K562 (cell line): ENCODE measurements at regions not wholly inside any gene's neighbourhood (a gene's known extent, or its start where the extent isn't known, plus 50 kb on each side); places are given as distances from the start of the nearest gene placed in this dataset.

Experiments
- ATAC-seq: fragments of 200-7000 bp; cut with Tn5 transposase; 3 replicates; pipeline ENCODE4 v1.9.1; 2020; ENCODE audit warnings: moderate library complexity
- BruUV-seq: library from RNA; stranded (reverse); fragments of 400-500 nt; replicated peaks from 2 replicates; lab custom pipeline; 2021; lab: Mats Ljungman, UMichigan
- CTCF ChIA-PET: fragments of 300-600 bp; formaldehyde crosslinking; extraction: SDS; loops from one replicate; lab custom pipeline; 2021; ENCODE audit warnings: low intra/inter-chr PET ratio; lab: Yijun Ruan, JAX
- POLR2A ChIA-PET: fragments of 300-600, 350-650 bp; sonication (Branson Sonifier 250); formaldehyde crosslinking; extraction: SDS; loops from one replicate; lab custom pipeline; 2021; ENCODE audit warnings: antibody characterized with exemption, inconsistent platforms; lab: Yijun Ruan, JAX
- DNase-seq, 4 experiments: peaks; one replicate each; pipeline versions ENCODE4 v3.0.0 to v3.0.0-alpha.2; 2011 to 2018; ENCODE audit warnings: low spot score in 3 of 4, mixed read lengths in 3 of 4; ENCODE audit errors: extremely low read depth in 1 of 4
- FAIRE-seq: peaks from 2 replicates; lab custom pipeline; 2011; peaks lifted over from hg19 to GRCh38; lab: Jason Lieb, UNC
- H2AFZ ChIP-seq: 2 replicates; pipeline ENCODE4 v1.6.0; 2011; ENCODE audit warnings: low read depth, low read length, control low read depth, inconsistent platforms
- H3K27ac ChIP-seq: fragments of 200-600 bp; 3 replicates; pipeline ENCODE4 v1.8.0; 2011; ENCODE audit warnings: low read depth, mild to moderate bottlenecking, control low read depth, inconsistent platforms, low read length, moderate library complexity, mixed read lengths; ENCODE audit errors: extremely low read depth
- H3K27me3 ChIP-seq, 2 experiments: fragments of 300-600 bp in 1 of 2; 2 replicates in 1 of 2; 3 replicates in 1 of 2; pipeline versions ENCODE4 v1.6.0 to v1.8.0; 2011; ENCODE audit warnings: inconsistent platforms in 2 of 2, low read length in 2 of 2, mild to moderate bottlenecking in 1 of 2, mixed read lengths in 1 of 2, moderate library complexity in 1 of 2; ENCODE audit not compliant: control insufficient read depth in 2 of 2, insufficient read depth in 2 of 2
- H3K36me3 ChIP-seq: fragments of 300-600 bp; 3 replicates; pipeline ENCODE4 v1.8.0; 2011; ENCODE audit warnings: mild to moderate bottlenecking, low read length, inconsistent platforms; ENCODE audit not compliant: control insufficient read depth, insufficient read depth
- H3K4me1 ChIP-seq, 2 experiments: fragments of 200-600 bp in 1 of 2; replicated peaks in 1 of 2; 2 replicates in 1 of 2; 3 replicates in 1 of 2; pipeline versions ENCODE4 v1.5.1 to v1.8.0; 2011; ENCODE audit warnings: inconsistent platforms in 2 of 2, low read length in 2 of 2, mild to moderate bottlenecking in 1 of 2, mixed read lengths in 1 of 2, moderate library complexity in 1 of 2; ENCODE audit not compliant: control insufficient read depth in 2 of 2, insufficient read depth in 2 of 2
- H3K4me2 ChIP-seq: 2 replicates; pipeline ENCODE4 v1.6.1; 2011; ENCODE audit warnings: low read length, control low read depth, inconsistent platforms, mixed read lengths; ENCODE audit not compliant: insufficient read depth
- H3K4me3 ChIP-seq: fragments of 200-600 bp; sonication (generic), shearing (Covaris generic); 2 replicates; pipeline ENCODE4 v1.5.1; 2016; ENCODE audit warnings: control low read depth, inconsistent platforms
- H3K79me2 ChIP-seq: fragments of 200-600 bp; 3 replicates; pipeline ENCODE4 v1.8.0; 2011; ENCODE audit warnings: low read length, inconsistent platforms; ENCODE audit not compliant: control insufficient read depth, insufficient read depth
- H3K9ac ChIP-seq, 2 experiments: 2 replicates each; pipeline versions ENCODE4 v1.6.0 to v1.6.1; 2011; ENCODE audit warnings: low read depth in 2 of 2, low read length in 2 of 2, control low read depth in 1 of 2, inconsistent platforms in 1 of 2, mild to moderate bottlenecking in 1 of 2, mixed read lengths in 1 of 2; ENCODE audit not compliant: insufficient read depth in 1 of 2
- H3K9me1 ChIP-seq: one replicate; pipeline ENCODE4 v1.6.0; 2011; ENCODE audit warnings: inconsistent platforms, mild to moderate bottlenecking, low read length, moderate library complexity; ENCODE audit not compliant: control insufficient read depth, insufficient read depth
- H3K9me3 ChIP-seq: replicated peaks from 2 replicates; pipeline ENCODE4 v1.5.1; 2011; ENCODE audit warnings: low read depth, low read length, inconsistent platforms; ENCODE audit not compliant: control insufficient read depth, insufficient read depth
- H4K20me1 ChIP-seq: replicated peaks from 2 replicates; pipeline ENCODE4 v1.6.1; 2011; ENCODE audit warnings: low read length, inconsistent platforms, mixed read lengths; ENCODE audit not compliant: control insufficient read depth, insufficient read depth
- ARID4B ChIP-seq: sonication (generic); formaldehyde crosslinking; IDR thresholded peaks from 2 replicates; pipeline ENCODE4 v1.8.0; 2022; ENCODE audit warnings: mild to moderate bottlenecking, missing genetic modification reagents
- FOXJ3 ChIP-seq: sonication (generic); formaldehyde crosslinking; IDR thresholded peaks from 2 replicates; pipeline ENCODE4 v1.4.0; 2020; ENCODE audit warnings: mild to moderate bottlenecking, missing genetic modification reagents
- GABPB1 ChIP-seq: sonication (generic); formaldehyde crosslinking; IDR thresholded peaks from 2 replicates; pipeline ENCODE4 v1.8.0; 2022; ENCODE audit warnings: mild to moderate bottlenecking, missing genetic modification reagents
- IFI16 ChIP-seq: fragments of 250-450 bp; sonication (Bioruptor Pico); IDR thresholded peaks from 2 replicates; pipeline ENCODE4 v2.1.2; 2022; ENCODE audit warnings: mild to moderate bottlenecking, inconsistent platforms
- MTA3 ChIP-seq: fragments of 450-650 bp; formaldehyde crosslinking; IDR thresholded peaks from 2 replicates; pipeline ENCODE4 v1.6.1; 2017; ENCODE audit warnings: mild to moderate bottlenecking, borderline replicate concordance
- NFRKB ChIP-seq: fragments of 450-650 bp; IDR thresholded peaks from 2 replicates; pipeline ENCODE4 v1.6.1; 2016; ENCODE audit warnings: low read depth
- PREB ChIP-seq: sonication (generic); formaldehyde crosslinking; IDR thresholded peaks from 2 replicates; pipeline ENCODE4 v1.8.1; 2023; ENCODE audit warnings: mild to moderate bottlenecking, missing genetic modification reagents
- SMARCA5 ChIP-seq: fragments of 450-650 bp; IDR thresholded peaks from 2 replicates; pipeline ENCODE4 v1.6.1; 2016
- USF2 ChIP-seq: sonication (generic); formaldehyde crosslinking; IDR thresholded peaks from 2 replicates; pipeline ENCODE4 v1.5.0; 2020; ENCODE audit warnings: missing genetic modification reagents
- ZBTB2 ChIP-seq: fragments of 450-650 bp; IDR thresholded peaks from 2 replicates; pipeline ENCODE4 v1.6.1; 2016; ENCODE audit warnings: antibody characterized with exemption
- ZKSCAN1 ChIP-seq: fragments of 150-350 bp; IDR thresholded peaks from 2 replicates; pipeline ENCODE4 v1.6.1; 2016; ENCODE audit warnings: low read depth, low read length
- ZNF592 ChIP-seq: fragments of 450-650 bp; IDR thresholded peaks from 2 replicates; pipeline ENCODE4 v1.6.1; 2017; ENCODE audit warnings: antibody characterized with exemption, mild to moderate bottlenecking
- WGBS: fragments of 100-300 bp; shearing (Covaris generic); methylation state at CpG from one replicate; pipeline ENCODE4 v1.1.6; 2016; ENCODE audit warnings: low coverage, mixed read lengths; ENCODE audit not compliant: insufficient coverage; ENCODE audit errors: missing lambda C conversion rate; 5-methylcytosine and 5-hydroxymethylcytosine counted together
- in situ Hi-C: fragments of 300-500 bp; cut with MboI; formaldehyde crosslinking; loops from 4 replicates; pipeline ENCODE4 v1.15.0; 2018; ENCODE audit warnings: inconsistent platforms, mixed read lengths
- intact Hi-C: fragments of 100-400 bp; cut with micrococcal nuclease; formaldehyde crosslinking; loops from 2 replicates; pipeline ENCODE4 v1.14.2; 2022

- Histone ChIP-seq H3K9me1 (no peaks in the 10 kb centered on the region), H3K4me2 (no peak overlapping the region), H4K20me1 (peaks cover 7% of the 10 kb centered on the region), H3K27me3 (peaks cover 23 to 74% of the 10 kb centered on the region in 2 experiments; a peak in 4 of 5 replicates), H3K9ac (no peak overlapping the region), H3K79me2 (no peaks in the 10 kb centered on the region), H2AFZ (no peak overlapping the region), H3K9me3 (no peaks in the 10 kb centered on the region), H3K36me3 (no peaks in the 10 kb centered on the region), H3K27ac (no peak overlapping the region), H3K4me3 (no peak overlapping the region), H3K4me1 (no peaks in the 10 kb centered on the region)
- WGBS = 3% methylated on average over 16 of the region's 16 CpGs
- BruUV-seq = no TSS peak
- FAIRE-seq (no peak), ATAC-seq (no peak), DNase-seq (no peak)
- ChIA-PET POLR2A (no interaction called here), CTCF (no interaction called here)
- in situ Hi-C loops = no loop called here
- intact Hi-C loops = loop anchor here (10.0 kb wide), 1 partner anchor 298 kb away; no protein-coding TSS in a partner anchor
- TF ChIP-seq ZKSCAN1 = no peak
- no peak for TF ChIP-seq GABPB1 (CRISPR knock-in tag)
- TF ChIP-seq FOXJ3 (CRISPR knock-in tag) = no peak
- TF ChIP-seq ZBTB2 = no peak
- TF ChIP-seq NFRKB = no peak
- no peak for TF ChIP-seq MTA3
- TF ChIP-seq PREB = no peak
- no peak for TF ChIP-seq ZNF592
- no peak for TF ChIP-seq USF2 (CRISPR knock-in tag)
- no peak for TF ChIP-seq IFI16 (CRISPR knock-in tag)
- TF ChIP-seq SMARCA5 = no peak
- no peak for TF ChIP-seq ARID4B (CRISPR knock-in tag)
These were observed 204.5 kb downstream of the RBFOX3 start for GRCh38 chr17:79406316-79406715.
